NB4 (cell line): ENCODE measurements at regions not wholly inside any gene's neighbourhood (a gene's known extent, or its start where the extent isn't known, plus 50 kb on each side); places are given as distances from the start of the nearest gene placed in this dataset.

ENCODE experiments used
- DNase-seq: peaks from one replicate; pipeline ENCODE4 v3.0.0; 2010; ENCODE audit warnings: low read depth
- H3K4me3 ChIP-seq: one replicate; pipeline ENCODE4 v1.5.1; 2011; ENCODE audit warnings: mild to moderate bottlenecking, low read depth, low read length, moderate library complexity
- MYC ChIP-seq: IDR thresholded peaks from 2 replicates; pipeline ENCODE4 v1.6.1; 2011; ENCODE audit warnings: low read depth, low read length
- POLR2A ChIP-seq: IDR thresholded peaks from 2 replicates; pipeline ENCODE4 v1.6.1; 2011; ENCODE audit warnings: mild to moderate bottlenecking; ENCODE audit not compliant: insufficient read length; ENCODE audit errors: extremely low read depth
- TF ChIP-seq, protein P1 (sequence below): IDR thresholded peaks from 2 replicates; pipeline ENCODE4 v1.6.1; 2011; ENCODE audit warnings: low read depth, low read length
- TF ChIP-seq, protein P2 (sequence below): IDR thresholded peaks from one replicate; pipeline ENCODE4 v1.5.1; 2012; ENCODE audit warnings: low read depth, low read length

DNA sequence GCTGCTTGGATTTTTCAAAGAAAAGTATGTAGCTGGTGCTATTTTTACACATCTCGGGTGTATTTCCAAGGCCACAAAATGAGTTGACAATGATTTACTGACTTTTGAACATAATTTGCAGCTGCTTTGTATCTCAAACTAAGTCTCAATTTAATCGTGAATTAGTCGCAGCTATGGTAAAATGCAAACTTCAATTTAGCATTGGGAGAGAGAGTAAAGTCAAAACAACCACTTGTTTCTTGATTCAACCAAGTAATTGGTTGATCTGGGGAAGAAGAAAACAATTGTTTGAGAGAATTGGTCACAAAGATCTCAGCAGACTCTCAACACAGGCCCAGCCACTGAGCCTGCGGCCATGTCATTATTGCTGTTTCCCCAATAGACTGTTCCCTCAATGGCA lies 75.0 kb upstream of the DYRK2 start:
- TF ChIP-seq MYC, result no peak
- no peak for TF ChIP-seq POLR2A
- TF ChIP-seq, protein P1, sequence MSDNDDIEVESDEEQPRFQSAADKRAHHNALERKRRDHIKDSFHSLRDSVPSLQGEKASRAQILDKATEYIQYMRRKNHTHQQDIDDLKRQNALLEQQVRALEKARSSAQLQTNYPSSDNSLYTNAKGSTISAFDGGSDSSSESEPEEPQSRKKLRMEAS, result no peak
- TF ChIP-seq, protein P2, sequence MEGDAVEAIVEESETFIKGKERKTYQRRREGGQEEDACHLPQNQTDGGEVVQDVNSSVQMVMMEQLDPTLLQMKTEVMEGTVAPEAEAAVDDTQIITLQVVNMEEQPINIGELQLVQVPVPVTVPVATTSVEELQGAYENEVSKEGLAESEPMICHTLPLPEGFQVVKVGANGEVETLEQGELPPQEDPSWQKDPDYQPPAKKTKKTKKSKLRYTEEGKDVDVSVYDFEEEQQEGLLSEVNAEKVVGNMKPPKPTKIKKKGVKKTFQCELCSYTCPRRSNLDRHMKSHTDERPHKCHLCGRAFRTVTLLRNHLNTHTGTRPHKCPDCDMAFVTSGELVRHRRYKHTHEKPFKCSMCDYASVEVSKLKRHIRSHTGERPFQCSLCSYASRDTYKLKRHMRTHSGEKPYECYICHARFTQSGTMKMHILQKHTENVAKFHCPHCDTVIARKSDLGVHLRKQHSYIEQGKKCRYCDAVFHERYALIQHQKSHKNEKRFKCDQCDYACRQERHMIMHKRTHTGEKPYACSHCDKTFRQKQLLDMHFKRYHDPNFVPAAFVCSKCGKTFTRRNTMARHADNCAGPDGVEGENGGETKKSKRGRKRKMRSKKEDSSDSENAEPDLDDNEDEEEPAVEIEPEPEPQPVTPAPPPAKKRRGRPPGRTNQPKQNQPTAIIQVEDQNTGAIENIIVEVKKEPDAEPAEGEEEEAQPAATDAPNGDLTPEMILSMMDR, result no peak

DNA sequence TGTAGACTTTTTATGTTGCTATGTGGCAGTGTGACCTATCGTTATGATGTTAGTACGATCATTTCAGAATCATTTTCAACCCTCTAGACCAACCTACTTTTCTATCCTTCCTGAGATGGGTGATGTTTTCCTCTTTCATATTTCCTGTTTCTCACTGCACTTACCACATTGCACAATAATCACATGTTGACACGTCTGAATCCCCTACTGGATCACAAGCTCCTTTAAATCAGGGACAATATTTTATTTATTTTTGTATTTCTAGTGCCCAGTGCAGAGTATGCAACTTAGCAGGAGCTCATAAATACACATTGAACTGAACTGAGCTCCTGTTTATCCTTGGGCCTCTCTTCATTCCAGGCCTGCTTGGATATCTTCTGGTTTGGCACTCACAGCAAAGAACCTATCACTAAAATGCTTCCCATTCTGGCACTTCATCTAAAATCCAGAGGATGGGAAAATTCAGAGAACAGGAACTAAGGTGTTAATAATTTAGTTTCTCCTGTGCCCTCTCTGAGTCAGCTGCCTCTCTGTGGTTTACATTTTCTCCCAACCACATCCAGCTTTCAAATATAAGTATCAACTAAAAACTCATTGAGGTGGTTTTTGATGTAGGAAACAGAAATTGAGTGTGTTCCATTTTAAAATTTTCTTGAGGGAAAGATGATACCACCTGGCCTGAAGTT lies 69.4 kb upstream of the DYRK2 start:
- DNase-seq, result peak; percentile 6
- TF ChIP-seq, protein P1, result 0 out of 2 replicates have a peak, but pooled peaks have one; percentile 33
- no peak for TF ChIP-seq POLR2A

More for the DNA sequence above, 75.0 kb upstream of the DYRK2 start:
- DNase-seq, result no peak
- H3K4me3 ChIP-seq, result no peak overlapping the region

DNA sequence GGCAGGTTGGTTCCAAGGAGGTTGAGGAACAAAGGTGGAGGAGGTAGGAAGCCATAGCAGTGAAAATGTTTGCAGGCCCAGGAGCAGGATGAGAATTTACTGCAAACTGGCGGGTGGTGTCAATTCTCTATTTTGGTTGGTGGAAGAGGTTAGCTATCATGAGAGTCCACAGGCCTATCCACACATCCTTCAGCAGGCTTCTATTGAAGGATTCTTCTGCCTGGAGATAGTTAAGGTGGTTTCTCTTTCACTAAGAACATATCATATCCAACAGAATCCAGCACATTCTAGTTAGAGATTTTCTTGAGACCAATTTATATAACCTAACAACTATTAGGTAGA lies 68.9 kb upstream of the DYRK2 start:
- H3K4me3 ChIP-seq, result no peak overlapping the region
- TF ChIP-seq, protein P1, result no peak
- TF ChIP-seq POLR2A (no peak), MYC (no peak)
- TF ChIP-seq, protein P2, result no peak
- DNase-seq, result no peak

More for the DNA sequence above, 69.4 kb upstream of the DYRK2 start:
- no peak overlapping the region for H3K4me3 ChIP-seq

DNA sequence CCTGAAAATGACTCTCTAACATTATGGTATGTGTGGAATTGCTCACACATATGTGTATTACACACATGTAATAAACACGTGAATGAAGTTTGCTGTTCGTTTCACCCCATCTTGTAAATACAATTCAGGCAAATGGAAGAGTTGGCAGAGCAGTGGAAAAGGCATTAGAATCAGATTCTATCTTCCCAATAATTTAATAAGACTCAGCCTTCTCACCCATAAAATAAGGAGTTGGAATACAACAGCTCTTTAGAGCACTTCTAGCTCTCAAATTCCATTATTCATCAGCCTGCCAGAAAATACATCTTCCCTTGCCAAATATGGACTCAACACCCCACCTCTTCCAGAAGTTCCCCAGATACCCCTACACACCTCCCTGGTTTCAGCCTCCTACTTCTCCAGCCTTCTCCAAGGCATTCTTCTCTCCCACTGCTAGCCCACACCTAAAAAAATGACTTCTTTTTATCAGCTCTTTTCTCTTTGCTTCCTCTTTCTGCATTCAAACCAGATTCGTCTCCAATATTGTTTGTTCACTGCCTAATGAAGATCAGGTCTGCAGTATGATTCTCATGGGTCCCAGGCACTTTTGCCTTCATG lies 66.2 kb upstream of the DYRK2 start:
- no peak for DNase-seq
- TF ChIP-seq, protein P1, result no peak
- TF ChIP-seq MYC (no peak), POLR2A (no peak)
- TF ChIP-seq, protein P2, result no peak
- no peak overlapping the region for H3K4me3 ChIP-seq

DNA sequence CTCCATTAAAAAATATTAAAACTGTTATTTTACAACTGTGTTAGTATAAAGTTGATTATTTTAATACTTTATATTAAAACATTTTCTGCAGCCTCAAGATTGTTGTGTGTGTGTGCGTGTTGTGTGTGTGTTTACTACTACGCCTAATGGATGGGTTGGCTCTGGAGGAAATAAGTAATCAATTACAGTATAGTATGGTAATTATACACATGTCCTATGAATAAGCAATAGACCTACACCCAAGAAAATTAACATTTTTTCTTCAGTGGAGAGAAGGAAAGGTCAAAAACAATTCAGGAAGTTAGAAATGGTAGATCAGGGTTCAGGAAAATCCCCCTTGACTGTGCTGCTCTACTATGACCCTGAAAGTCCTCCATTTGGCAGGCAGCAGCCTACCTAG lies 65.7 kb upstream of the DYRK2 start:
- no peak for DNase-seq
- H3K4me3 ChIP-seq, result no peak overlapping the region
- TF ChIP-seq POLR2A, result no peak
- TF ChIP-seq, protein P1, result no peak
- TF ChIP-seq, protein P2, result no peak
- no peak for TF ChIP-seq MYC

DNA sequence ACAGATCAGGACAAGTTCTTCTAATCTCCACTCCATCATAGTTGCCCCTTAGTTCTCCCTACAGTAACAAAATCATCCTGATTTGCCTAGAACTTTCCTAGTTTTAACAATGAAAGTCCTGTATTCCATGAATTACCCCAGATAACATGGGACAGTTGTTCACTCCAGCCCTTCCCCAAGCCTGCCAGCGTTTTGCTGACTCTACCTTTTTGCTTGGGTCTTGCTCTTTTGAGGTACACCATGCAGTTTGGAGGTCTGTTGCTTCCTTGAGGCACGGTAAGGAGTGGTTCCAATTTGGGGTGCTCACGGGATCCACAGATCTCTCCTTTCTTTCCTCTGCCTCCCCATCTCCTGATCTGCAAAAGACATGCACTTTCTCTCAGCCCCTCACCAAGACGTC lies 61.6 kb upstream of the DYRK2 start:
- no peak for DNase-seq
- TF ChIP-seq, protein P1, result no peak
- TF ChIP-seq POLR2A, result no peak
- TF ChIP-seq, protein P2, result no peak
- no peak for TF ChIP-seq MYC
- H3K4me3 ChIP-seq, result no peak overlapping the region
